GM19023 (cell line): ENCODE measurements at regions not wholly inside any gene's neighbourhood (a gene's known extent, or its start where the extent isn't known, plus 50 kb on each side); places are given as distances from the start of the nearest gene placed in this dataset.

Experiments
- ATAC-seq: cut with Tn5 transposase; IDR thresholded peaks from one replicate; pipeline ENCODE4 v1.9.1; 2021; ENCODE audit warnings: mild to moderate bottlenecking, moderate library complexity; ENCODE audit not compliant: unreplicated experiment

- no peak for ATAC-seq
These were observed 342.2 kb upstream of the DYNLRB2 start for GRCh38 chr16:80198311-80199299.

GRCh38 chr16:80197741-80198201 is 343.0 kb upstream of the DYNLRB2 start:
- no peak for ATAC-seq

- ATAC-seq: no peak
These were observed 348.9 kb upstream of the DYNLRB2 start for GRCh38 chr16:80191928-80192327.

GRCh38 chr16:80189476-80190175 is 351.2 kb upstream of the DYNLRB2 start:
- ATAC-seq: no peak

- ATAC-seq: no peak
These were observed 364.7 kb upstream of the DYNLRB2 start for GRCh38 chr16:80176114-80176513.

GRCh38 chr16:80175011-80175410 is 365.8 kb upstream of the DYNLRB2 start:
- no peak for ATAC-seq

GRCh38 chr16:80174416-80174815 is 366.4 kb upstream of the DYNLRB2 start:
- no peak for ATAC-seq

- ATAC-seq: no peak
These were observed 369.0 kb upstream of the DYNLRB2 start for GRCh38 chr16:80171746-80172145.

GRCh38 chr16:80171199-80171598 is 369.6 kb upstream of the DYNLRB2 start:
- no peak for ATAC-seq

GRCh38 chr16:80167657-80168390 is 373.0 kb upstream of the DYNLRB2 start:
- no peak for ATAC-seq

GRCh38 chr16:80166082-80166481 is 374.7 kb upstream of the DYNLRB2 start:
- no peak for ATAC-seq

- ATAC-seq: no peak
These were observed 375.7 kb upstream of the DYNLRB2 start for GRCh38 chr16:80164966-80165550.

- ATAC-seq: no peak
These were observed 377.5 kb upstream of the DYNLRB2 start for GRCh38 chr16:80163339-80163738.

- ATAC-seq: no peak
These were observed 378.7 kb upstream of the DYNLRB2 start for GRCh38 chr16:80161799-80162739.

GRCh38 chr16:80158766-80159165 is 382.0 kb upstream of the DYNLRB2 start:
- no peak for ATAC-seq

GRCh38 chr16:80151722-80152111 is 389.1 kb upstream of the DYNLRB2 start:
- no peak for ATAC-seq

GRCh38 chr16:80150978-80151721 is 389.6 kb upstream of the DYNLRB2 start:
- ATAC-seq: no peak

- ATAC-seq: no peak
These were observed 392.0 kb upstream of the DYNLRB2 start for GRCh38 chr16:80148826-80149225.

GRCh38 chr16:80147026-80147655 is 393.7 kb upstream of the DYNLRB2 start:
- ATAC-seq: no peak
